H1 (cell line): ENCODE measurements at regions not wholly inside any gene's neighbourhood (a gene's known extent, or its start where the extent isn't known, plus 50 kb on each side); places are given as distances from the start of the nearest gene placed in this dataset.

Source experiments
- CTCF ChIA-PET: fragments of 300-600 bp; sonication (Branson Sonifier 250); formaldehyde crosslinking; loops from one replicate; lab custom pipeline; 2021; ENCODE audit not compliant: partially characterized antibody; lab: Charles Lee
- POLR2A ChIA-PET: fragments of 300-600 bp; sonication (Branson Sonifier 250); formaldehyde crosslinking; loops from one replicate; lab custom pipeline; 2021; ENCODE audit warnings: inconsistent platforms; ENCODE audit not compliant: partially characterized antibody; lab: Charles Lee
- DNase-seq, 2 experiments: peaks; one replicate each; pipeline versions ENCODE4 v3.0.0 to v3.0.0-alpha.2; 2010 to 2022; ENCODE audit warnings: low spot score in 2 of 2, low read depth in 1 of 2, mixed read lengths in 1 of 2
- FAIRE-seq: peaks from 2 replicates; lab custom pipeline; 2011; peaks lifted over from hg19 to GRCh38; lab: Jason Lieb, UNC
- H2AFZ ChIP-seq: 2 replicates; pipeline ENCODE4 v1.8.1; 2012; ENCODE audit warnings: low read length, inconsistent platforms
- H2AK5ac ChIP-seq: 2 replicates; pipeline ENCODE4 v1.6.1; 2013; ENCODE audit warnings: low read depth, low read length
- H2BK120ac ChIP-seq: replicated peaks from 2 replicates; pipeline ENCODE3; 2013; ENCODE audit warnings: low read depth, low read length, inconsistent platforms
- H2BK12ac ChIP-seq: 2 replicates; pipeline ENCODE4 v1.6.1; 2013; ENCODE audit warnings: low read depth, low read length
- H2BK15ac ChIP-seq: 2 replicates; pipeline ENCODE4 v1.6.1; 2013; ENCODE audit warnings: low read length
- H2BK20ac ChIP-seq: 2 replicates; pipeline ENCODE4 v1.6.1; 2013; ENCODE audit warnings: low read length
- H2BK5ac ChIP-seq: 2 replicates; pipeline ENCODE4 v1.6.1; 2013; ENCODE audit warnings: low read depth, low read length
- H3K14ac ChIP-seq: 2 replicates; pipeline ENCODE4 v1.6.1; 2013; ENCODE audit warnings: inconsistent platforms; ENCODE audit not compliant: insufficient read length
- H3K18ac ChIP-seq: 2 replicates; pipeline ENCODE4 v1.6.1; 2013; ENCODE audit warnings: low read length; ENCODE audit errors: extremely low read depth
- H3K23ac ChIP-seq: 2 replicates; pipeline ENCODE4 v1.6.1; 2013; ENCODE audit warnings: inconsistent platforms; ENCODE audit not compliant: insufficient read length
- H3K23me2 ChIP-seq: 2 replicates; pipeline ENCODE4 v1.6.1; 2013; ENCODE audit warnings: low read depth, low read length
- H3K27ac ChIP-seq: 2 replicates; pipeline ENCODE4 v1.6.1; 2011; ENCODE audit warnings: low read depth, low read length, inconsistent platforms
- H3K27me3 ChIP-seq, 4 experiments: replicated peaks in 1 of 4; 1 replicate in 1 of 4; 2 replicates in 3 of 4; pipeline versions ENCODE4 v1.6.1 to v1.8.1; 2011 to 2013; ENCODE audit warnings: low read length in 3 of 4, mild to moderate bottlenecking in 3 of 4, inconsistent platforms in 2 of 4, mixed read lengths in 2 of 4, moderate library complexity in 1 of 4; ENCODE audit not compliant: control insufficient read depth in 3 of 4, insufficient read depth in 3 of 4; ENCODE audit errors: extremely low read depth in 1 of 4
- H3K36me3 ChIP-seq, 4 experiments: 2 replicates each; pipeline versions ENCODE4 v1.6.1 to v1.8.1; 2011 to 2013; ENCODE audit warnings: mild to moderate bottlenecking in 4 of 4, low read length in 3 of 4, moderate library complexity in 2 of 4, control low read depth in 1 of 4, inconsistent platforms in 1 of 4; ENCODE audit not compliant: insufficient read depth in 4 of 4, control insufficient read depth in 2 of 4
- H3K4ac ChIP-seq: replicated peaks from 2 replicates; pipeline ENCODE3; 2013; ENCODE audit warnings: low read length, low read depth, mixed read lengths, inconsistent platforms; ENCODE audit not compliant: insufficient read length
- H3K4me1 ChIP-seq, 4 experiments: replicated peaks in 1 of 4; 1 replicate in 1 of 4; 2 replicates in 3 of 4; pipeline versions ENCODE4 v1.6.1 to v1.8.1; 2011 to 2013; ENCODE audit warnings: low read length in 3 of 4, inconsistent platforms in 2 of 4, mixed read lengths in 1 of 4; ENCODE audit not compliant: insufficient read depth in 4 of 4, control insufficient read depth in 3 of 4
- H3K4me2 ChIP-seq, 2 experiments: 2 replicates each; pipeline versions ENCODE4 v1.6.1 to v1.8.1; 2011 to 2013; ENCODE audit warnings: low read depth in 2 of 2, low read length in 2 of 2, control low read depth in 1 of 2, inconsistent platforms in 1 of 2, mild to moderate bottlenecking in 1 of 2; ENCODE audit not compliant: insufficient read depth in 1 of 2
- H3K4me3 ChIP-seq, 4 experiments: fragments of 200-600, 300-600 bp in 1 of 4; sonication (generic), shearing (Covaris generic), sonication (Bioruptor Twin) in 1 of 4; 2 replicates each; pipeline versions ENCODE4 v1.5.1 to v1.8.1; 2011 to 2016; ENCODE audit warnings: low read length in 4 of 4, low read depth in 3 of 4, control low read depth in 2 of 4, inconsistent platforms in 2 of 4, mild to moderate bottlenecking in 2 of 4, mixed read lengths in 1 of 4, moderate library complexity in 1 of 4; ENCODE audit not compliant: insufficient read depth in 2 of 4; ENCODE audit errors: extremely low read depth in 1 of 4
- H3K56ac ChIP-seq: replicated peaks from 2 replicates; pipeline ENCODE3; 2013; ENCODE audit warnings: low read depth, mild to moderate bottlenecking, mixed read lengths, low read length, inconsistent platforms; ENCODE audit not compliant: insufficient read length
- H3K79me1 ChIP-seq: 2 replicates; pipeline ENCODE4 v1.6.1; 2013; ENCODE audit warnings: low read depth, low read length, control low read depth
- H3K79me2 ChIP-seq, 2 experiments: 2 replicates each; pipeline versions ENCODE4 v1.6.1 to v1.8.1; 2012 to 2013; ENCODE audit warnings: low read length in 2 of 2, mild to moderate bottlenecking in 2 of 2, inconsistent platforms in 1 of 2; ENCODE audit not compliant: insufficient read depth in 2 of 2, control insufficient read depth in 1 of 2
- H3K9ac ChIP-seq, 4 experiments: replicated peaks in 1 of 4; 1 replicate in 1 of 4; 2 replicates in 3 of 4; pipeline versions ENCODE4 v1.6.1 to v1.8.1; 2011 to 2013; ENCODE audit warnings: low read depth in 3 of 4, low read length in 3 of 4, control low read depth in 2 of 4, mild to moderate bottlenecking in 2 of 4, moderate library complexity in 2 of 4, inconsistent platforms in 1 of 4; ENCODE audit errors: extremely low read depth in 1 of 4
- H3K9me3 ChIP-seq, 2 experiments: 2 replicates each; pipeline versions ENCODE4 v1.6.1 to v1.8.1; 2012 to 2013; ENCODE audit warnings: mild to moderate bottlenecking in 2 of 2, moderate library complexity in 2 of 2, control low read depth in 1 of 2, inconsistent platforms in 1 of 2, low read depth in 1 of 2, low read length in 1 of 2, mixed read lengths in 1 of 2; ENCODE audit not compliant: insufficient read depth in 2 of 2
- H4K20me1 ChIP-seq, 2 experiments: replicated peaks in 1 of 2; 2 replicates each; pipeline versions ENCODE3 to v1.8.1; 2011 to 2013; ENCODE audit warnings: inconsistent platforms in 2 of 2, low read length in 2 of 2, mild to moderate bottlenecking in 1 of 2; ENCODE audit not compliant: insufficient read depth in 2 of 2, control insufficient read depth in 1 of 2
- H4K5ac ChIP-seq: 2 replicates; pipeline ENCODE4 v1.6.1; 2013; ENCODE audit warnings: low read length, low read depth, mixed read lengths, inconsistent platforms; ENCODE audit not compliant: insufficient read length
- H4K8ac ChIP-seq: 2 replicates; pipeline ENCODE4 v1.8.0; 2013; ENCODE audit warnings: mild to moderate bottlenecking, moderate library complexity, low read length, inconsistent platforms; ENCODE audit not compliant: insufficient read depth; ENCODE audit errors: extremely low read depth
- H4K91ac ChIP-seq: replicated peaks from 2 replicates; pipeline ENCODE3; 2013; ENCODE audit warnings: low read length, mixed read lengths, inconsistent platforms; ENCODE audit not compliant: insufficient read length
- BRCA1 ChIP-seq: IDR thresholded peaks from 2 replicates; pipeline ENCODE4 v1.6.1; 2012; ENCODE audit warnings: low read depth, low read length, improper control_type of control experiment
- CHD2 ChIP-seq: IDR thresholded peaks from 2 replicates; pipeline ENCODE4 v1.6.1; 2012; ENCODE audit warnings: low read length, improper control_type of control experiment
- CTBP2 ChIP-seq: IDR thresholded peaks from 2 replicates; pipeline ENCODE4 v1.7.0; 2011; ENCODE audit warnings: borderline replicate concordance, mild to moderate bottlenecking, moderate library complexity, mixed read lengths, low read length; ENCODE audit not compliant: insufficient read depth, insufficient read length
- CTCF ChIP-seq, 3 experiments: IDR thresholded peaks; 1 replicate in 2 of 3; 2 replicates in 1 of 3; pipeline versions ENCODE4 v1.5.1 to v1.6.1; 2011; ENCODE audit warnings: low read length in 3 of 3, mild to moderate bottlenecking in 3 of 3, inconsistent platforms in 2 of 3, low read depth in 1 of 3, moderate library complexity in 1 of 3; ENCODE audit not compliant: insufficient read depth in 1 of 3; ENCODE audit errors: control extremely low read depth in 1 of 3
- GABPA ChIP-seq: IDR thresholded peaks from 2 replicates; pipeline ENCODE4 v1.6.1; 2011; ENCODE audit warnings: mild to moderate bottlenecking, low read length, moderate library complexity, borderline replicate concordance; ENCODE audit not compliant: insufficient read depth
- RBBP5 ChIP-seq: IDR thresholded peaks from 2 replicates; pipeline ENCODE4 v1.7.1; 2012; ENCODE audit warnings: low read depth, mild to moderate bottlenecking, inconsistent platforms, low read length, moderate library complexity, borderline replicate concordance
- SP4 ChIP-seq: IDR thresholded peaks from 2 replicates; pipeline ENCODE4 v1.6.1; 2012; ENCODE audit warnings: low read length, inconsistent platforms
- WGBS, 2 experiments: shearing (Covaris generic) in 1 of 2; methylation state at CpG; one replicate each; pipeline versions ENCODE4 v1.1.6 to v1.1.7; 2013 to 2015; ENCODE audit warnings: low lambda C conversion rate in 2 of 2, mixed read lengths in 2 of 2, inconsistent platforms in 1 of 2, low coverage in 1 of 2, missing lambda C conversion rate in 1 of 2; ENCODE audit not compliant: insufficient replicate concordance in 2 of 2, insufficient coverage in 1 of 2, insufficient read length in 1 of 2; ENCODE audit errors: extremely low coverage in 1 of 2, missing lambda C conversion rate in 1 of 2; 5-methylcytosine and 5-hydroxymethylcytosine counted together

- Histone ChIP-seq H2BK15ac (no peak overlapping the region), H2BK12ac (no peak overlapping the region), H3K14ac (no peak overlapping the region), H3K9ac (no peak overlapping the region), H4K20me1 (no peaks in the 10 kb centered on the region), H2BK5ac (no peak overlapping the region), H3K4ac (no peak overlapping the region), H4K5ac (no peak overlapping the region), H2BK120ac (no peak overlapping the region), H3K4me2 (no peak overlapping the region), H2BK20ac (no peak overlapping the region), H2AK5ac (no peak overlapping the region), H3K23me2 (no peaks in the 10 kb centered on the region), H3K79me1 (no peaks in the 10 kb centered on the region), H3K27ac (no peak overlapping the region), H3K79me2 (no peaks in the 10 kb centered on the region), H2AFZ (no peak overlapping the region), H4K91ac (no peak overlapping the region), H3K4me1 (no peaks in the 10 kb centered on the region), H3K36me3 (no peaks in the 10 kb centered on the region), H3K23ac (no peak overlapping the region), H3K56ac (no peak overlapping the region), H3K27me3 (no peaks in the 10 kb centered on the region), H3K18ac (no peak overlapping the region), H4K8ac (no peak overlapping the region), H3K4me3 (no peak overlapping the region), H3K9me3 (no peaks in the 10 kb centered on the region)
- 97% methylated on average over 2 of the region's 2 CpGs; no CpG with 5 or more reads in 1 of the 2 experiments for WGBS, 2 experiments
- FAIRE-seq (no peak), DNase-seq (no peak)
- ChIA-PET CTCF (interaction anchor here (2.0 kb wide), 1 partner anchor 22 kb away, joined by 5 read pairs; no protein-coding TSS in a partner anchor), POLR2A (no interaction called here)
- no peak for TF ChIP-seq RBBP5
- no peak for TF ChIP-seq CHD2
- TF ChIP-seq CTCF (IDR thresholded peaks at IDR 0.05; ENCODE audit: control extremely low read depth in 1 of 3, insufficient read depth in 1 of 3, low read depth in 1 of 3, low read length in 3 of 3) = no peak
- TF ChIP-seq SP4 = no peak
- no peak for TF ChIP-seq CTBP2
- TF ChIP-seq GABPA = no peak
- TF ChIP-seq BRCA1 = no peak
Measured at GRCh38 chr10:62727934-62728333, 76.6 kb upstream of the ADO start.
